Mesendoderm (in vitro differentiated cells): ENCODE measurements at regions not wholly inside any gene's neighbourhood (a gene's known extent, or its start where the extent isn't known, plus 50 kb on each side); places are given as distances from the start of the nearest gene placed in this dataset.

Experiments used
- DNase-seq: peaks from one replicate; pipeline ENCODE4 v3.0.0; 2013
- H2AK5ac ChIP-seq: 2 replicates; pipeline ENCODE4 v1.6.1; 2013; ENCODE audit warnings: low read length, inconsistent platforms
- H2BK120ac ChIP-seq: 2 replicates; pipeline ENCODE4 v1.6.1; 2013; ENCODE audit warnings: low read depth, mild to moderate bottlenecking, low read length, moderate library complexity, mixed read lengths
- H2BK15ac ChIP-seq: replicated peaks from 2 replicates; pipeline ENCODE4 v1.6.1; 2013; ENCODE audit warnings: low read depth, mild to moderate bottlenecking, moderate library complexity
- H2BK5ac ChIP-seq: 2 replicates; pipeline ENCODE4 v1.6.1; 2013; ENCODE audit warnings: low read length, inconsistent platforms
- H3K18ac ChIP-seq: 2 replicates; pipeline ENCODE4 v1.6.1; 2013; ENCODE audit warnings: mild to moderate bottlenecking, low read length, mixed read lengths
- H3K23ac ChIP-seq: one replicate; pipeline ENCODE4 v1.6.1; 2013; ENCODE audit warnings: low read length
- H3K27ac ChIP-seq: 2 replicates; pipeline ENCODE4 v1.5.1; 2013; ENCODE audit warnings: low read depth, mild to moderate bottlenecking, inconsistent platforms, low read length, moderate library complexity
- H3K27me3 ChIP-seq: 2 replicates; pipeline ENCODE4 v1.6.1; 2013; ENCODE audit warnings: low read length, control low read depth, mild to moderate bottlenecking, inconsistent platforms; ENCODE audit not compliant: insufficient read depth, poor library complexity
- H3K36me3 ChIP-seq: 2 replicates; pipeline ENCODE4 v1.6.1; 2013; ENCODE audit warnings: low read length, inconsistent platforms; ENCODE audit not compliant: control insufficient read depth, insufficient read depth
- H3K4ac ChIP-seq: one replicate; pipeline ENCODE4 v1.6.1; 2013; ENCODE audit warnings: low read depth, mild to moderate bottlenecking, low read length, moderate library complexity
- H3K4me1 ChIP-seq: 2 replicates; pipeline ENCODE4 v1.6.1; 2013; ENCODE audit warnings: low read depth, low read length, inconsistent platforms; ENCODE audit not compliant: control insufficient read depth
- H3K4me2 ChIP-seq: 2 replicates; pipeline ENCODE4 v1.6.1; 2013; ENCODE audit warnings: low read length
- H3K4me3 ChIP-seq: 2 replicates; pipeline ENCODE4 v1.5.1; 2013; ENCODE audit warnings: mild to moderate bottlenecking, low read length
- H3K56ac ChIP-seq: one replicate; pipeline ENCODE4 v1.6.1; 2013; ENCODE audit warnings: low read length
- H3K79me1 ChIP-seq: 2 replicates; pipeline ENCODE4 v1.6.1; 2013; ENCODE audit warnings: low read length, inconsistent platforms
- H3K79me2 ChIP-seq: 2 replicates; pipeline ENCODE4 v1.6.1; 2013; ENCODE audit warnings: mild to moderate bottlenecking, low read length; ENCODE audit not compliant: control insufficient read depth, insufficient read depth
- H3K9ac ChIP-seq: 2 replicates; pipeline ENCODE4 v1.6.1; 2013; ENCODE audit warnings: low read length, inconsistent platforms
- H4K5ac ChIP-seq: one replicate; pipeline ENCODE4 v1.6.1; 2013; ENCODE audit warnings: low read length
- H4K8ac ChIP-seq: one replicate; pipeline ENCODE4 v1.6.1; 2013; ENCODE audit warnings: low read depth, mild to moderate bottlenecking, control low read depth, low read length, moderate library complexity
- WGBS: extraction: QIAGEN DNeasy Blood & Tissue Kit; methylation state at CpG from one replicate; pipeline ENCODE4 v1.1.7; 2013; ENCODE audit warnings: low lambda C conversion rate, missing lambda C conversion rate; ENCODE audit not compliant: insufficient coverage; ENCODE audit errors: extremely low coverage; 5-methylcytosine and 5-hydroxymethylcytosine counted together

GRCh38 chr13:75945841-75946482 lies 309.8 kb downstream of the LMO7 start:
- no peak overlapping the region for H2AK5ac ChIP-seq
- no peak overlapping the region for H4K8ac ChIP-seq
- no peak overlapping the region for H3K23ac ChIP-seq
- H3K36me3 ChIP-seq: no peaks in the 10 kb centered on the region
- H2BK120ac ChIP-seq: no peak overlapping the region
- no peaks in the 10 kb centered on the region for H3K4me1 ChIP-seq
- H2BK5ac ChIP-seq: no peak overlapping the region
- no peak overlapping the region for H3K56ac ChIP-seq
- no peaks in the 10 kb centered on the region for H3K79me1 ChIP-seq
- no peak for DNase-seq
- no peak overlapping the region for H4K5ac ChIP-seq
- no CpG with 5 or more reads among the region's 3 CpGs for WGBS
- no peak overlapping the region for H3K4ac ChIP-seq
- H3K4me2 ChIP-seq: no peak overlapping the region
- H3K27ac ChIP-seq: no peak overlapping the region
- H3K9ac ChIP-seq: no peak overlapping the region
- no peaks in the 10 kb centered on the region for H3K27me3 ChIP-seq
- H3K4me3 ChIP-seq: no peak overlapping the region
- no peaks in the 10 kb centered on the region for H3K79me2 ChIP-seq
- no peak overlapping the region for H2BK15ac ChIP-seq
- no peak overlapping the region for H3K18ac ChIP-seq

- no peak for DNase-seq
- H2BK15ac ChIP-seq: no peak overlapping the region
- no peak overlapping the region for H3K27ac ChIP-seq
- no peak overlapping the region for H3K18ac ChIP-seq
- no peak overlapping the region for H3K4me2 ChIP-seq
- H3K79me1 ChIP-seq: no peaks in the 10 kb centered on the region
- no peaks in the 10 kb centered on the region for H3K79me2 ChIP-seq
- no peak overlapping the region for H4K5ac ChIP-seq
- no peak overlapping the region for H3K9ac ChIP-seq
- H2AK5ac ChIP-seq: no peak overlapping the region
- H3K36me3 ChIP-seq: no peaks in the 10 kb centered on the region
- H2BK120ac ChIP-seq: no peak overlapping the region
- no peak overlapping the region for H3K4me3 ChIP-seq
- no peak overlapping the region for H3K23ac ChIP-seq
- no peak overlapping the region for H4K8ac ChIP-seq
- no peak overlapping the region for H3K56ac ChIP-seq
- H3K27me3 ChIP-seq: no peaks in the 10 kb centered on the region
- H3K4ac ChIP-seq: no peak overlapping the region
- no peak overlapping the region for H2BK5ac ChIP-seq
- no peaks in the 10 kb centered on the region for H3K4me1 ChIP-seq
- no CpG with 5 or more reads among the region's 2 CpGs for WGBS
Measured at GRCh38 chr13:75938811-75939560, 302.9 kb downstream of the LMO7 start.

GRCh38 chr13:75936791-75937190 lies 300.7 kb downstream of the LMO7 start:
- H4K5ac ChIP-seq: no peak overlapping the region
- H3K4me1 ChIP-seq: no peaks in the 10 kb centered on the region
- H3K56ac ChIP-seq: no peak overlapping the region
- H3K79me2 ChIP-seq: no peaks in the 10 kb centered on the region
- H3K23ac ChIP-seq: no peak overlapping the region
- H2BK120ac ChIP-seq: no peak overlapping the region
- no peak overlapping the region for H3K9ac ChIP-seq
- no peak overlapping the region for H3K27ac ChIP-seq
- H3K4me2 ChIP-seq: no peak overlapping the region
- no peak for DNase-seq
- H2AK5ac ChIP-seq: no peak overlapping the region
- no peak overlapping the region for H3K18ac ChIP-seq
- H3K36me3 ChIP-seq: no peaks in the 10 kb centered on the region
- H3K4ac ChIP-seq: no peak overlapping the region
- H3K79me1 ChIP-seq: no peaks in the 10 kb centered on the region
- H2BK15ac ChIP-seq: no peak overlapping the region
- no CpG with 5 or more reads among the region's 1 CpG for WGBS
- no peak overlapping the region for H2BK5ac ChIP-seq
- no peak overlapping the region for H4K8ac ChIP-seq
- no peaks in the 10 kb centered on the region for H3K27me3 ChIP-seq
- H3K4me3 ChIP-seq: no peak overlapping the region

- no CpG with 5 or more reads among the region's 2 CpGs for WGBS
Measured at GRCh38 chr13:75935805-75936204, 299.7 kb downstream of the LMO7 start.

GRCh38 chr13:75934889-75935288 lies 298.8 kb downstream of the LMO7 start:
- Histone ChIP-seq H3K4me1 (no peaks in the 10 kb centered on the region), H3K9ac (no peak overlapping the region), H3K4me3 (no peak overlapping the region), H3K36me3 (no peaks in the 10 kb centered on the region), H2BK120ac (no peak overlapping the region), H3K27me3 (no peaks in the 10 kb centered on the region), H3K23ac (no peak overlapping the region), H2AK5ac (no peak overlapping the region), H3K4me2 (no peak overlapping the region), H3K27ac (no peak overlapping the region), H2BK5ac (no peak overlapping the region), H4K8ac (no peak overlapping the region), H3K79me1 (no peaks in the 10 kb centered on the region), H3K4ac (no peak overlapping the region), H3K18ac (no peak overlapping the region), H3K56ac (no peak overlapping the region), H3K79me2 (no peaks in the 10 kb centered on the region), H4K5ac (no peak overlapping the region), H2BK15ac (no peak overlapping the region)
- 100% methylated on average over 1 of the region's 1 CpG for WGBS
- no peak for DNase-seq

More at GRCh38 chr13:75935805-75936204, 299.7 kb downstream of the LMO7 start:
- no peaks in the 10 kb centered on the region for H3K4me1 ChIP-seq
- H3K27ac ChIP-seq: no peak overlapping the region
- no peak overlapping the region for H3K23ac ChIP-seq
- no peak overlapping the region for H2AK5ac ChIP-seq
- peak; percentile 34 for DNase-seq
- H3K18ac ChIP-seq: no peak overlapping the region
- H2BK120ac ChIP-seq: no peak overlapping the region
- H2BK5ac ChIP-seq: no peak overlapping the region
- H3K79me1 ChIP-seq: no peaks in the 10 kb centered on the region
- no peak overlapping the region for H3K9ac ChIP-seq
- H3K27me3 ChIP-seq: no peaks in the 10 kb centered on the region
- H4K5ac ChIP-seq: no peak overlapping the region
- H3K4ac ChIP-seq: no peak overlapping the region
- H2BK15ac ChIP-seq: no peak overlapping the region
- H4K8ac ChIP-seq: no peak overlapping the region
- no peak overlapping the region for H3K4me2 ChIP-seq
- no peak overlapping the region for H3K56ac ChIP-seq
- no peaks in the 10 kb centered on the region for H3K36me3 ChIP-seq
- no peaks in the 10 kb centered on the region for H3K79me2 ChIP-seq
- no peak overlapping the region for H3K4me3 ChIP-seq
